Suprapubic skin (tissue), 4 donors: ENCODE measurements at regions not wholly inside any gene's neighbourhood (a gene's known extent, or its start where the extent isn't known, plus 50 kb on each side); places are given as distances from the start of the nearest gene placed in this dataset.

Experiments used
- EP300 ChIP-seq: sonication (generic); formaldehyde crosslinking; IDR thresholded peaks from one replicate; pipeline ENCODE4 v1.6.1; 2017; ENCODE audit warnings: antibody characterized with exemption
- POLR2A ChIP-seq, 2 donors: fragments of 450-650 bp; IDR thresholded peaks; one replicate each; pipeline ENCODE4 v1.6.1; 2017; ENCODE audit warnings: antibody characterized with exemption in 2 of 2, mild to moderate bottlenecking in 2 of 2, moderate library complexity in 2 of 2
- POLR2AphosphoS5 ChIP-seq, 3 donors: sonication (generic); formaldehyde crosslinking; IDR thresholded peaks; one replicate each; pipeline ENCODE4 v1.6.1; 2017; ENCODE audit warnings: antibody characterized with exemption in 3 of 3
- TF ChIP-seq, protein P1 (sequence below), 2 donors: fragments of 200-600 bp in 1 of 2; fragments of 450-650 bp in 1 of 2; sonication (generic) in 1 of 2; IDR thresholded peaks; one replicate each; pipeline ENCODE4 v1.5.1; 2016 to 2019; ENCODE audit warnings: antibody characterized with exemption in 2 of 2, mild to moderate bottlenecking in 1 of 2, moderate library complexity in 1 of 2

DNA sequence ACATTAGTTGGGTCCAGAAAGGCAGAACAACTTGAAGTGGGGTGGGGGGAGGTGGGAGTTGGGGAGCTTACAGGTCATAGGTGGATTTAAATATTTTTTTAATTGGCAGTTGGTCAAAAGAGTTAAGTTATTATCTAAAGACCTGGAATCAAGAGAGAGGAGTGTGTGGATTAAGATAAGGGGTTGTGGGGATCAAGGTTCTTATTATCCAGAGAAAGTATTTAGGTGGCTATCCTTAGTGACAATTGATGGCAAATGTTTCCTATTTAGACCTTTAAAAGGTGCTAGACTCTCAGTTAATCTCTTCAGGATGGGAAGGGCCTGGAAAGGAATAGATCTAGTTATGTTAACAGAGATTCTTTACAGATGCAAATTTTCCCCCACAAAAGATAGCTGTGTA lies 120.7 kb upstream of the OR9Q1 start:
- TF ChIP-seq, protein P1, sequence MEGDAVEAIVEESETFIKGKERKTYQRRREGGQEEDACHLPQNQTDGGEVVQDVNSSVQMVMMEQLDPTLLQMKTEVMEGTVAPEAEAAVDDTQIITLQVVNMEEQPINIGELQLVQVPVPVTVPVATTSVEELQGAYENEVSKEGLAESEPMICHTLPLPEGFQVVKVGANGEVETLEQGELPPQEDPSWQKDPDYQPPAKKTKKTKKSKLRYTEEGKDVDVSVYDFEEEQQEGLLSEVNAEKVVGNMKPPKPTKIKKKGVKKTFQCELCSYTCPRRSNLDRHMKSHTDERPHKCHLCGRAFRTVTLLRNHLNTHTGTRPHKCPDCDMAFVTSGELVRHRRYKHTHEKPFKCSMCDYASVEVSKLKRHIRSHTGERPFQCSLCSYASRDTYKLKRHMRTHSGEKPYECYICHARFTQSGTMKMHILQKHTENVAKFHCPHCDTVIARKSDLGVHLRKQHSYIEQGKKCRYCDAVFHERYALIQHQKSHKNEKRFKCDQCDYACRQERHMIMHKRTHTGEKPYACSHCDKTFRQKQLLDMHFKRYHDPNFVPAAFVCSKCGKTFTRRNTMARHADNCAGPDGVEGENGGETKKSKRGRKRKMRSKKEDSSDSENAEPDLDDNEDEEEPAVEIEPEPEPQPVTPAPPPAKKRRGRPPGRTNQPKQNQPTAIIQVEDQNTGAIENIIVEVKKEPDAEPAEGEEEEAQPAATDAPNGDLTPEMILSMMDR (IDR thresholded peaks at IDR 0.05) = no peak
- no peak for TF ChIP-seq POLR2AphosphoS5 (IDR thresholded peaks at IDR 0.05)
- TF ChIP-seq EP300 = no peak
- no peak for TF ChIP-seq POLR2A (IDR thresholded peaks at IDR 0.05)
